ENCODE measurements at regions not wholly inside any gene's neighbourhood (a gene's known extent, or its start where the extent isn't known, plus 50 kb on each side); places are given as distances from the start of the nearest gene placed in this dataset.

DNA sequence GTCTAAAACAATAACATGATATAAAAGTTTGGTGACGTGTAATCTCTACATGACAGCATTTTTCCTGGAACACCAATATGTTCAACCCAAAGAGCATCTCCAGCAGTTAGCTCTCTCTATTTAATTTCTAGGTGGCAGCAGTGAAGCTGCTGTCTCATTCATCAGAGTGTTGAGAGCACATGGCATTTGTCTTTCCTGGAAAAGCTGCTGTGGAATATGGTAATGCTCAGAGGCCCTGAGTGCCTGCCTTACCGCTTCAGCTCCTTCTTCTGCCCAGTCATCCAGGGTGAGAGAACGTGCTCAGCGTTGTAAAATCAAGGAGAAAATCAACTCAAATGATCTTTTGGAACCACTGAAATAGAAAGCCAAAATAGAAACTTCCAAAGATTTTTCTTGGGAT is 640.7 kb downstream of the ADGRL2 start:
- TF ChIP-seq GATA2 (IDR thresholded peaks at IDR 0.05; ENCODE audit: low read depth, low read length) (no peak), GATA3 (IDR thresholded peaks at IDR 0.05; ENCODE audit: low read depth, low read length) (no peak)
